ENCODE measurements at regions not wholly inside any gene's neighbourhood (a gene's known extent, or its start where the extent isn't known, plus 50 kb on each side); places are given as distances from the start of the nearest gene placed in this dataset.

GRCh38 chrX:44462850-44463249 lies 79.8 kb downstream of the FUNDC1 start (continued):
- TF ChIP-seq PCBP1 (IDR thresholded peaks at IDR 0.05; ENCODE audit: low read depth, low read length, poor library complexity, severe bottlenecking) (no peak), SNIP1 (IDR thresholded peaks at IDR 0.05; ENCODE audit: low read depth) (no peak), ZHX1 (conservative IDR thresholded peaks at IDR 0.05; ENCODE audit: low read length) (no peak), DIDO1 (tag; IDR thresholded peaks at IDR 0.05; ENCODE audit: low read depth) (no peak), XRCC5 (IDR thresholded peaks at IDR 0.05; ENCODE audit: low read depth, low read length) (no peak), STAT5A (IDR thresholded peaks at IDR 0.05; ENCODE audit: borderline replicate concordance, low read length) (no peak), NR4A1 (CRISPR knock-in tag; IDR thresholded peaks at IDR 0.05) (no peak), NR4A1 (tag; IDR thresholded peaks at IDR 0.05) (no peak), EWSR1 (IDR thresholded peaks at IDR 0.05; ENCODE audit: borderline replicate concordance, low read depth, partially characterized antibody) (no peak), GTF2B (IDR thresholded peaks at IDR 0.05; ENCODE audit: extremely low read depth, insufficient read length) (no peak), CHAMP1 (IDR thresholded peaks at IDR 0.05) (no peak), ZNF24 (IDR thresholded peaks at IDR 0.05) (no peak), CBX8 (IDR thresholded peaks at IDR 0.05; ENCODE audit: borderline replicate concordance, extremely low read depth, low read depth, low read length, poor library complexity, severe bottlenecking) (no peak), ZNF175 (CRISPR knock-in tag; IDR thresholded peaks at IDR 0.05; ENCODE audit: low read depth) (no peak), ELF2 (CRISPR knock-in tag; IDR thresholded peaks at IDR 0.05) (no peak), BHLHE40 (IDR thresholded peaks at IDR 0.05; ENCODE audit: low read length) (no peak), U2AF2 (optimal IDR thresholded peaks at IDR 0.05; ENCODE audit: low read depth, low read length) (no peak), ZKSCAN1 (IDR thresholded peaks at IDR 0.05; ENCODE audit: low read depth, low read length) (no peak)

Measured in K562 (cell line).